ENCODE measurements at regions not wholly inside any gene's neighbourhood (a gene's known extent, or its start where the extent isn't known, plus 50 kb on each side); places are given as distances from the start of the nearest gene placed in this dataset.

- Histone ChIP-seq H3K27ac (ENCODE audit: low read length) (no peak overlapping the region), H3K4me2 (ENCODE audit: low read length) (no peak overlapping the region), H2AFZ (ENCODE audit: low read depth, low read length) (no peak overlapping the region), H3K9me2 (ENCODE audit: insufficient read depth, low read length) (no peaks in the 10 kb centered on the region), H3F3A (ENCODE audit: insufficient read depth, low read length, poor library complexity, severe bottlenecking) (no peaks in the 10 kb centered on the region), H3K9ac (ENCODE audit: low read length) (no peak overlapping the region), H3K9me3 (ENCODE audit: low read length) (no peaks in the 10 kb centered on the region), H3K27me3 (ENCODE audit: insufficient read depth, low read depth, low read length) (no peaks in the 10 kb centered on the region), H3K79me2 (replicated peaks; ENCODE audit: insufficient read depth, low read length) (no peaks in the 10 kb centered on the region), H4K20me1 (ENCODE audit: insufficient read depth) (no peaks in the 10 kb centered on the region), H3K36me3 (ENCODE audit: insufficient read depth, low read length) (no peaks in the 10 kb centered on the region), H3K4me3 (ENCODE audit: low read length) (no peak overlapping the region)
- no peak for TF ChIP-seq EP300 (conservative IDR thresholded peaks at IDR 0.05; ENCODE audit: poor library complexity, severe bottlenecking)
- TF ChIP-seq EZH2 (IDR thresholded peaks at IDR 0.05; ENCODE audit: borderline replicate concordance, insufficient read depth, low read length, poor library complexity, severe bottlenecking), result no peak
- no peak for TF ChIP-seq CTCF (IDR thresholded peaks at IDR 0.05; ENCODE audit: poor library complexity, severe bottlenecking)
- no peak for TF ChIP-seq RAD21 (conservative IDR thresholded peaks at IDR 0.05)
- no peak for TF ChIP-seq REST (IDR thresholded peaks at IDR 0.05; ENCODE audit: borderline replicate concordance)
- TF ChIP-seq MXI1 (conservative IDR thresholded peaks at IDR 0.05; ENCODE audit: poor library complexity, severe bottlenecking), result no peak
- no peak for TF ChIP-seq TAF1 (IDR thresholded peaks at IDR 0.05; ENCODE audit: low read depth)
- TF ChIP-seq POLR2AphosphoS5 (IDR thresholded peaks at IDR 0.05), result no peak
- TF ChIP-seq SMC3 (conservative IDR thresholded peaks at IDR 0.05; ENCODE audit: poor library complexity), result no peak
Observed at GRCh38 chr20:16916165-16916564, 168.0 kb downstream of the OTOR start.

- Histone ChIP-seq H3K36me3 (ENCODE audit: insufficient read depth, low read length) (no peaks in the 10 kb centered on the region), H4K20me1 (ENCODE audit: insufficient read depth) (no peaks in the 10 kb centered on the region), H3K27ac (ENCODE audit: low read length) (no peak overlapping the region), H2AFZ (ENCODE audit: low read depth, low read length) (no peak overlapping the region), H3K9me2 (ENCODE audit: insufficient read depth, low read length) (no peaks in the 10 kb centered on the region), H3K4me2 (ENCODE audit: low read length) (no peak overlapping the region), H3K79me2 (replicated peaks; ENCODE audit: insufficient read depth, low read length) (no peaks in the 10 kb centered on the region), H3K27me3 (ENCODE audit: insufficient read depth, low read depth, low read length) (no peaks in the 10 kb centered on the region), H3K9me3 (ENCODE audit: low read length) (no peaks in the 10 kb centered on the region), H3K9ac (ENCODE audit: low read length) (no peak overlapping the region), H3F3A (ENCODE audit: insufficient read depth, low read length, poor library complexity, severe bottlenecking) (no peaks in the 10 kb centered on the region), H3K4me3 (ENCODE audit: low read length) (no peak overlapping the region)
- TF ChIP-seq RAD21 (conservative IDR thresholded peaks at IDR 0.05) (no peak), MXI1 (conservative IDR thresholded peaks at IDR 0.05; ENCODE audit: poor library complexity, severe bottlenecking) (no peak), EZH2 (IDR thresholded peaks at IDR 0.05; ENCODE audit: borderline replicate concordance, insufficient read depth, low read length, poor library complexity, severe bottlenecking) (no peak), SMC3 (conservative IDR thresholded peaks at IDR 0.05; ENCODE audit: poor library complexity) (no peak), CTCF (IDR thresholded peaks at IDR 0.05; ENCODE audit: poor library complexity, severe bottlenecking) (no peak), POLR2AphosphoS5 (IDR thresholded peaks at IDR 0.05) (no peak), REST (IDR thresholded peaks at IDR 0.05; ENCODE audit: borderline replicate concordance) (no peak), EP300 (conservative IDR thresholded peaks at IDR 0.05; ENCODE audit: poor library complexity, severe bottlenecking) (no peak), TAF1 (IDR thresholded peaks at IDR 0.05; ENCODE audit: low read depth) (no peak)
Observed at GRCh38 chr20:16917636-16918035, 169.5 kb downstream of the OTOR start.
